Mucosa of rectum (tissue), 2 donors: ENCODE measurements at regions not wholly inside any gene's neighbourhood (a gene's known extent, or its start where the extent isn't known, plus 50 kb on each side); places are given as distances from the start of the nearest gene placed in this dataset.

Experiments
- H3K27ac ChIP-seq, 2 donors: one replicate each; pipeline ENCODE4 v1.7.0; 2013; ENCODE audit warnings: inconsistent platforms in 2 of 2, low read depth in 2 of 2, low read length in 2 of 2
- H3K27me3 ChIP-seq, 2 donors: one replicate each; pipeline ENCODE4 v1.7.0; 2013; ENCODE audit warnings: low read length in 2 of 2; ENCODE audit not compliant: control insufficient read depth in 2 of 2, insufficient read depth in 2 of 2
- H3K36me3 ChIP-seq, 2 donors: one replicate each; pipeline ENCODE4 v1.7.0; 2013; ENCODE audit warnings: low read length in 2 of 2; ENCODE audit not compliant: control insufficient read depth in 2 of 2, insufficient read depth in 2 of 2
- H3K4me1 ChIP-seq, 2 donors: one replicate each; pipeline ENCODE4 v1.7.0; 2013; ENCODE audit warnings: low read length in 2 of 2, mild to moderate bottlenecking in 1 of 2; ENCODE audit not compliant: control insufficient read depth in 2 of 2, insufficient read depth in 2 of 2
- H3K4me3 ChIP-seq, 2 donors: one replicate each; pipeline ENCODE4 v1.7.0; 2013; ENCODE audit warnings: low read length in 2 of 2
- H3K9ac ChIP-seq, 2 donors: one replicate each; pipeline ENCODE4 v1.7.0; 2013; ENCODE audit warnings: low read length in 2 of 2, low read depth in 1 of 2, mild to moderate bottlenecking in 1 of 2
- H3K9me3 ChIP-seq, 2 donors: one replicate each; pipeline ENCODE4 v1.7.0; 2013; ENCODE audit warnings: low read length in 2 of 2; ENCODE audit not compliant: control insufficient read depth in 2 of 2
- donor health status: healthy.
- donor health status: Normal muscosa, but diverticular disease.

DNA sequence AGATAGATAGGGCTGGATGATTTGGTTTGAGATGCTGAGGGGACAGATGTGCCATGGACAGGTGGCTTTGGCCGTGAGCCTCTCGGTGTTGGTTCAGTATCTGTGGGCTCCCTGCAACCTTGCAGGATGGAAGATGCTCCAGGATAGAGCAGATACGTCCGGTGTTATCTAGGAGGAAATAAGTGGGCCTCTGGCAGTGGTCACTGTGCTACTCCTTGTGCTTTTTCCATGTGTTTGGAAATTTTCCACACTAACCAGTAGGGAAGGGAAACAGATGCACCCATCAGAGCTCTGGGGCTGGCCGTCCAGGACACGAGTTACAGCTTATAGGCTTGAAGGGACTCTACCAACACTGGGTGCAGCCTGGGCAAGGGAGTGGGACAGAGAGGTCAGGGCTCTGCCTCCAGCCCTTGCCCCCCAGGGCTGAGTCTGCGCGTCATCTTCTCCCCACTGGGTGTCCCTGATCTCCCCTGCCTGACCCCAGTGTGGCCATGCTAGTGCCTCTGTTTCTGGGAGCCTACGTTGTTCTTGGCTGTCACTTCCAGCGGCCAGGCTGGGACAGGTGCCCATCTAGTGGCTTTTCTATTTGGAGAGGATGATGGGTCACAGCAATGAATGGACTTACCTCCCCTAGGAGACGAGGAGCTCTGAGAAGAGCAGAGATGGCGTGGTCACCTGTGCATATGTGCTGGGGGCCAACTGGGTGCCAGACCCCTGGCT is 166.9 kb downstream of the SEC14L1 start:
- Histone ChIP-seq H3K4me1 (peaks cover 33 to 60% of the 10 kb centered on the region in 2 donors), H3K27me3 (no peaks in the 10 kb centered on the region), H3K36me3 (peaks cover 0 to 4% of the 10 kb centered on the region in 2 donors), H3K4me3 (no peak overlapping the region), H3K9ac (no peak overlapping the region), H3K27ac (no peak overlapping the region), H3K9me3 (no peaks in the 10 kb centered on the region)

DNA sequence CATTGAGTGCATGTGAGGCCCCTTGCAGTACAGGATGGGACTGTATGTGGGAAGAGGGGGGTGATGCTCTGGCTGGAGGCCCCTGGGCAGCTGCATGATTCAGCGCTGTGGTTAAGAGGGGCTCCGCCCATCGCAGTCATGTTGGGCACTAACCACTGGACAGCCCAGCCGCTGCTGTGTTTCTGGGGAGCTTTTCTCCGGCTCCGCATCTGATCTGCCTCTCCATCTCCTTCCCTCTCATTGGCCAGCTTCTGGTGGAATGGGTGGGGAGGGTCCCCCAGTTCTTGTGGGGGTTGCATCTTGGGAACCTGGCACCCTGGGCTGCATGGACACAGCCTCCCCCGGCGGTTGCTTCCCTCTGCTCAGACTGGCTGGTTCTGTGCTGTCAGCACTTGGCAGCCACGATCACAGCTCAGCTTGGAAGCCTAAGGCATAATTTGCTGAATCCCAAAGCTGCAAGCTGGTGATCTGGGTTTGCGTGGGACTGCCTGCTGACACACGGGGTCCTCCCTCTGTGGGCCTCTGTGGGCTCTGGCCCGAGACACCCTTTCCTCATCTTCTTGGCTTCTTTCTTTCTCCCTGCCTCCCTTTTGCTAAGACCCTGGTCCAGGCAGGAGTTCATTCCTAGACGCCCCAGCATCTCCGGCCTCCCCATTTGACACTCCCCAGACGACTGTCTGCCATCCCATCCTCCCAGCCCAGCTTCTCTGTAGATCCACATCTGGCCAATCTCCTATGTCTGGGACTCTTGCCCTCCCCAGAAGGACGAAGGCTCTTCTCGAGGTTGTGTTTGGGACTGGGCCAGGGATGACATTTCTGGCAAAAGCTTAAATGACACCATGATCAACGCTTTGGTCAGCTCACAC is 168.3 kb downstream of the SEC14L1 start:
- no peak overlapping the region for H3K9ac ChIP-seq
- peaks cover 45 to 69% of the 10 kb centered on the region in 2 donors for H3K4me1 ChIP-seq
- no peaks in the 10 kb centered on the region for H3K27me3 ChIP-seq
- H3K27ac ChIP-seq: peak overlapping the region; percentile 22 to 23
- H3K9me3 ChIP-seq: no peaks in the 10 kb centered on the region
- peaks cover 0 to 4% of the 10 kb centered on the region in 2 donors for H3K36me3 ChIP-seq
- no peak overlapping the region for H3K4me3 ChIP-seq

DNA sequence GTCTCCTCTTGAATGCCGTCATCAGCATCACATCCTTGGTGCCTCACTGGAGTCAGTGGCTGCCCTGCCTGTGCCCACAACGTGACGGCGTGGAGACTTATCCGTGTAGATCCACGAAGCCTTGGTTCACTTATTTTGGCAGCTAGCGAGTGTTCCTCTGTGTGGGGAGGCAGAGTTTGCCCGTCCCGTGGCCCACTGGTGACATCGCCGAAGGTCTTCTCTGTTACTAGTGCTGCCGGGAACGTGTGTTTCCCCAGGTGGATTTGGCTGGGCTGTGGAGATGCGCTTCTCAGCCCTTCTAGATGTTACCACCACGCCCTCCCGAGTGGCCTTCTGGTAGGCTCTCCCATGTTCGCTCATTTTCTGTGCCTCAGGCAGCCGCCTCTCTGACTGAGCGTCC is 169.6 kb downstream of the SEC14L1 start:
- Histone ChIP-seq H3K9me3 (no peaks in the 10 kb centered on the region), H3K27ac (no peak overlapping the region), H3K9ac (no peak overlapping the region), H3K27me3 (no peaks in the 10 kb centered on the region), H3K36me3 (peaks cover 0 to 4% of the 10 kb centered on the region in 2 donors), H3K4me1 (peaks cover 38 to 57% of the 10 kb centered on the region in 2 donors), H3K4me3 (no peak overlapping the region)

DNA sequence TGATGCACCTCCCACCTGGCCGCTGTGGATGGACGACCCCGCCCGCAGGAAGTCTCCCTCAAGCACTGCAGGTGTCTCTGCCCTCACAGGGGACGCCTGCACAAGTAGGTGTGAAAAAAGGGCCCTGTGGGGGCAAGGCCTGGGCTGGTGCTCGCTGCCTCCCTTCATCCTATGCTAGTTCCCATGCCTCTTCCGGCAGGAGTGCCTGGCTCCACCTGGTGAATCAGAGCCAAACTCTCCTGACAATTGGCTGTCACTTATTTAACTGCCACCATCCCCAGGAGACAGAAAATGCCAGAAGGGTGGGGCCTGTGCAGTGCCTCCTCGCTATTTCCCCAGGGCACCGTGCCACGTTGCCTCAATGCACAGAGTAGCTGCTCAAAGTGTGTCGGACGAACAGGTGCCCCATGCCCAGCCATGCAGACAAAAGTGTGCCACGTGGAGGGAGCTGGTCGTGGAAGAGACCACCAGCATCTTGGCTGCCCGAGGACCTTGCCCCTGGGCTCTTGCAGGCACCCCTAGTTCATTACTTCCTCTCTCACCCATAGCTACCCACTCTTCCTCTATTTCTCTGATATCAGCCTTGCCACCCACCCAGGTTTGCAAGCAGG is 170.7 kb downstream of the SEC14L1 start:
- H3K4me1 ChIP-seq: peaks cover 32 to 47% of the 10 kb centered on the region in 2 donors
- no peaks in the 10 kb centered on the region for H3K9me3 ChIP-seq

DNA sequence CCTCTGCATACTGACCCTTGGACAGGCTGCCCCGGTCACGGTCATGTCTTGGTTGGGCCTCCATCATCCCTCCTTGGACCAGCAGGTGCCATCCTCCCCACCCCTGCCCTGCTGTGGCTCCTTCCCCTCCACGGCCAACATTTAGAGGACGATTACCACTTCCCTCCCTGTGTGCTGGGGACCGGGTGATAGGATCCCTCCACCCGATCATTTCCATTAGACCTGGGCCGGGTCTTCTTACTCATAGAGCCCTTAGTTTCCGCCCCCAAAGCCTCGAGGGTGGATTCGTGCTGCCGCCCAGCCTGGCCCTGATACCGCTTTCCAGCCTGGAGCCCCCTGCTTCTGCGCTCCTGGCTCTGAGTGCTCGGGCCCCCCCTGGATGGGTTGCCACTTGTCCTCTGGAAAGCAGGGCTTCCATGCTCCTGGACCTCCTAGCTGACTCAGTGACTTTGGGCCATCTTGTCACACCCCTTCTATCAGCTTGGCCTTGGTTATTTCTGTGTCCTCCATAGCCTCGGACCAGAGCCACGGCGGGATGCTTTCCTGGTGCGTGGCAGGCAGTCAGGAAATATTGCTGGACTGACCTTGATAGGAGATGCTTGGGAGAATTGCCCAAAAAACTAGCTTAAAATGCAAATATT is 171.4 kb downstream of the SEC14L1 start:
- Histone ChIP-seq H3K9me3 (no peaks in the 10 kb centered on the region), H3K4me1 (peaks cover 26 to 40% of the 10 kb centered on the region in 2 donors), H3K36me3 (peaks cover 0 to 4% of the 10 kb centered on the region in 2 donors), H3K27ac (peak overlapping the region in 1 of 2 donors; percentile 60), H3K9ac (peak overlapping the region in 1 of 2 donors; percentile 39), H3K4me3 (no peak overlapping the region), H3K27me3 (no peaks in the 10 kb centered on the region)

More for the DNA sequence above, 170.7 kb downstream of the SEC14L1 start:
- Histone ChIP-seq H3K36me3 (peaks cover 0 to 4% of the 10 kb centered on the region in 2 donors), H3K27ac (peak overlapping the region; percentile 35 to 60), H3K9ac (peak overlapping the region in 1 of 2 donors; percentile 39), H3K27me3 (no peaks in the 10 kb centered on the region), H3K4me3 (no peak overlapping the region)

DNA sequence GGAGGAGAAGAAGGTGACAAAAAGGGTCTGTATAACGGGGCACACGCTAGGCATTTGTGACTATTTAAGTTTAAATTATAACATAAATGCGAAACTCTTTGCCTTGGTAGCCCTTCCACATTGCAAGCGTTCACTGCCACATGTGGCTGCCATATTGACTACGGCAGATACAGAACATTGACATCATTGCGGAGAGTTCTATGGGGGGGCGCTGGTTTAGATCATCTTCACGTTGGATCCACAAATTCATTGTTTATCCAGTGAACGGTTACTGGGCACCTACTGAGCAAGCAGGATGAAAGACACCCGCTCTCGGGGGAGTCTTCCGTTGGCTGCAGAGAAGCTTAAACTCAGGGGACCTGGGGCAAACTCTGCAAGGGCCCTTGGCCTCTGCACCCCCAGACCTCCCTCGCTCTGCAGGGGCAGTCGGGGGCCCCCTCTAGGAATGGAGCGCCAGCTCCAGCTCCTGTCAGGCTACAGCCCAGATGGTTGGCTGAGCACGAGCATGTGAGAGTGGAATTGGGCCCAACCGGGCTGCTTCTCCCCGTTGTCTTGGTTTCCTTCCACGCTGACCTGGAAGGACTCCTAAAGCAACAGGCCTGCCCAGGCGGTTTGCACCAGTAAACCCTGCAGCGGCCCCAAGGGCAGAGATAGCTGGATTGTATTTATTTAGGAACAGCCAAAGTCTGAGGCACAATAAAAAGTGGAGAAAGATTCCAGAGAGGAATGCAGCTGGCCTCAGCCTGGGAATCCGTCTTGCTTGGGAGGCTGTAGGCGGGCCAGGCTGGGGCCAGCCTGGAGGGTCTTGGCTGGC is 172.2 kb downstream of the SEC14L1 start:
- Histone ChIP-seq H3K27ac (peak overlapping the region; percentile 69 to 71), H3K4me3 (no peak overlapping the region), H3K36me3 (peaks cover 0 to 4% of the 10 kb centered on the region in 2 donors), H3K9me3 (no peaks in the 10 kb centered on the region), H3K9ac (peak overlapping the region in 1 of 2 donors; percentile 32), H3K27me3 (no peaks in the 10 kb centered on the region), H3K4me1 (peaks cover 26 to 39% of the 10 kb centered on the region in 2 donors)

DNA sequence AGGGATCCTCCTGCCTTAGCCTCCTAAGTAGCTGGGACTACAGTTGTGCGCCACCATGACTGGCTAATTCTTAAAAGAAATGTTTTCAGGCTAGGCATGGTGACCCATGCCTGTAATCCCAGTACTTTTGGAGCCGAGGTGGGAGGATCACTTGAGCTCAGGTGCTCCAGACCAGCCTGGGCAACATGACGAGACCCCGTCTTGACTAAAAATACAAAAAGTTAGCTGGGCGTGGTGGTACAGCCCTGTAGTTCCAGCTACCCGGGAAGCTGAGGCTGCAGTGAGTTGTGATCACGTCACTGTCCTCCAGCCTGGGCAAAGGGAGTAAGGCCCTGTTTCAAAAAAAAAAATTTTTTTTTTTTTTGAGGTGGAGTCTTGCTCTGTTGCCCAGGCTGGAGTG is 173.1 kb downstream of the SEC14L1 start:
- H3K4me3 ChIP-seq: no peak overlapping the region
- H3K27ac ChIP-seq: peak overlapping the region; percentile 69 to 71
- H3K27me3 ChIP-seq: no peaks in the 10 kb centered on the region
- H3K36me3 ChIP-seq: peaks cover 0 to under 1% of the 10 kb centered on the region in 2 donors
- peaks cover 32 to 44% of the 10 kb centered on the region in 2 donors for H3K4me1 ChIP-seq
- H3K9me3 ChIP-seq: no peaks in the 10 kb centered on the region
- H3K9ac ChIP-seq: peak overlapping the region in 1 of 2 donors; percentile 32

DNA sequence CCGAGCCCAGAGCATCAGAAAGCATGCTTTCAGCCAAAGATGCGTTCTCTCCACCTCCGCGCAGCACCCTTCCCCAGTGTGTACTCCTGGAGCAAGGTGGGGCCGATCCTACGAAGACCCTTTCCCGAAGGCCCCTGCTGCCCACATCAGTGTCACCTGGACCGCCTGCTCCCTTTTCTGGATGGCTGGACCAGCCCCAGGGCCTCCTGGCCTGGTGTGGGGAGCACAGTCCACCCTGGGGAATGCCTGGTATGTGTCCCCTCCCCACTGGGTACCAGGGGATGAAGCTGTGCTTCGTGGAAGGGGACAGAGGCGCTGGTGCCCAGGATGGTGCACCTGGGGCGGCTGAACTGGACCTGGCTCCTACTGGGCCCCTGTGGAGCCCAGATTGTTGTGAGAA is 173.8 kb downstream of the SEC14L1 start:
- H3K36me3 ChIP-seq: no peaks in the 10 kb centered on the region
- no peak overlapping the region for H3K9ac ChIP-seq
- no peaks in the 10 kb centered on the region for H3K9me3 ChIP-seq
- H3K27me3 ChIP-seq: no peaks in the 10 kb centered on the region
- no peak overlapping the region for H3K27ac ChIP-seq
- peaks cover 36 to 43% of the 10 kb centered on the region in 2 donors for H3K4me1 ChIP-seq
- H3K4me3 ChIP-seq: no peak overlapping the region

DNA sequence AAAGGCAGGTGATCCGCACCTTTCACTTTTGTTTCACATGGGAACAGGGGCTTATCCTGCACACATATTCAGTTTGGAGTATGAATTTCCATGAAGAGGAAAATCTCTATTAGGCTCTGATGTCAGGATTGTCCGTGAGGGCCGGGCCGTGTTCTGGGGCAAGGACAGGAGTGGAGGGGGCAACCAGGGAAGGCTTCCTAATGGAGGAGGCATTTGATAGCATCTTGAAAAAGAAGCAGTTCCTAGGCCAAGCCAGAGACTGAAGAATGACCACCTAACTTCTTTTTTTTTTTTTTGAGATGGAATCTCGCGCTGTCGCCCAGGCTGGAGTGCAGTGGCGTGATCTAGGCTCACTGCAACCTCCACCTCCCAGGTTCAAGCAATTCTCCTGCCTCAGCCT is 174.2 kb downstream of the SEC14L1 start:
- H3K27ac ChIP-seq: no peak overlapping the region
- H3K27me3 ChIP-seq: no peaks in the 10 kb centered on the region
- peaks cover 38 to 47% of the 10 kb centered on the region in 2 donors for H3K4me1 ChIP-seq
- no peaks in the 10 kb centered on the region for H3K36me3 ChIP-seq
- no peak overlapping the region for H3K9ac ChIP-seq
- H3K4me3 ChIP-seq: no peak overlapping the region
- no peaks in the 10 kb centered on the region for H3K9me3 ChIP-seq
